Neutrophil (primary cell): ENCODE measurements at regions not wholly inside any gene's neighbourhood (a gene's known extent, or its start where the extent isn't known, plus 50 kb on each side); places are given as distances from the start of the nearest gene placed in this dataset.

Source experiments
- H3K27ac ChIP-seq: fragments of 200-600 bp; sonication (generic); 2 replicates; pipeline ENCODE4 v1.5.1; 2016; ENCODE audit warnings: mild to moderate bottlenecking, moderate library complexity
- H3K27me3 ChIP-seq: fragments of 200-600 bp; sonication (generic); 2 replicates; pipeline ENCODE4 v1.6.0; 2016; ENCODE audit warnings: mild to moderate bottlenecking
- H3K36me3 ChIP-seq: fragments of 200-600 bp; sonication (generic); 2 replicates; pipeline ENCODE4 v1.5.1; 2017
- H3K4me1 ChIP-seq, 2 experiments: fragments of 200-600 bp in 1 of 2; sonication (generic) in 1 of 2; 1 replicate in 1 of 2; 2 replicates in 1 of 2; pipeline versions ENCODE4 v1.5.1 to v1.6.1; 2013 to 2016; ENCODE audit warnings: low read depth in 1 of 2, low read length in 1 of 2, mild to moderate bottlenecking in 1 of 2, moderate library complexity in 1 of 2; ENCODE audit not compliant: control insufficient read depth in 1 of 2, insufficient read depth in 1 of 2
- H3K4me3 ChIP-seq, 2 experiments: fragments of 200-600 bp in 1 of 2; sonication (generic) in 1 of 2; 1 replicate in 1 of 2; 2 replicates in 1 of 2; pipeline ENCODE4 v1.5.1; 2013 to 2016; ENCODE audit warnings: low read depth in 1 of 2, low read length in 1 of 2, mild to moderate bottlenecking in 1 of 2, moderate library complexity in 1 of 2
- H3K9me3 ChIP-seq: fragments of 200-600 bp; sonication (generic); 2 replicates; pipeline ENCODE4 v1.5.1; 2016
- CTCF ChIP-seq: fragments of 200-600 bp; sonication (generic); IDR thresholded peaks from 2 replicates; pipeline ENCODE4 v1.5.1; 2016; ENCODE audit warnings: antibody characterized with exemption

DNA sequence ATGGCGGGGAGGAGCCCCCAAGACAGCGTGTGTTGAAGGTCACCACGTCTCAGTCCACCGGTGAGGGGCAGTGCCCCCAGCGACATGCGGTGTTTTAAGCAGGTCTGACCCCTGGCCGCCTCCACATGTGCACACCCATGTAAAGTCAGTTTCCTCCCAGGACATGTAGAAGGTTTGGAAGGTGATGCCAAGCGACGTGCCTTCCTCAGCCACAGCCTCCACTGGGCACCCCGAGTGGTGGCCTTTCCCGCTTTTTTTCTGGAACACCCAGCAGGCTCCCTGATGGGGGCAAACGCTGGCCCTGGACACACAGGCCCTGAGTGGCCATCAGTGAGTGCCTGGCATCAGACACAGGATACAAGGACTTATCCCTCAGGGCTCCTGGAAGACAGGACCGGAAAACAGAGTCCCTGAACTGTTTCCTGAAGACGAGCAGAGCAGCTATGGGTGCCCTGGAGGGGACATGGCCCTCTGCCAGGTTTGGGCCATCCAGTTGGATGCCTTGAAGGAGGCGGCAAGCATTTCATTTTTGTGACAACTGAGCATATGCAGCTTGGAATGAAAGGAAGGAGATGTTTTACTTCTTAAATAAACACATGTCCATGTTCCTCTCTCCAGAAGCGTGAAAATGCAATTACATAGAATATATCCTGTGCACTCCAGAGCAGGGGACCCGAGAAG is 275.8 kb upstream of the IRX2 start:
- no peak for TF ChIP-seq CTCF
- H3K36me3 ChIP-seq, result no peaks in the 10 kb centered on the region
- no peaks in the 10 kb centered on the region for H3K9me3 ChIP-seq
- no peaks in the 10 kb centered on the region for H3K27me3 ChIP-seq
- H3K4me3 ChIP-seq, result no peak overlapping the region
- H3K27ac ChIP-seq, result no peak overlapping the region
- H3K4me1 ChIP-seq, result no peaks in the 10 kb centered on the region

GRCh38 chr5:3026651-3027050 is 275.2 kb upstream of the IRX2 start:
- TF ChIP-seq CTCF, result no peak
- Histone ChIP-seq H3K36me3 (no peaks in the 10 kb centered on the region), H3K9me3 (no peaks in the 10 kb centered on the region), H3K4me3 (no peak overlapping the region), H3K4me1 (no peaks in the 10 kb centered on the region), H3K27ac (no peak overlapping the region), H3K27me3 (no peaks in the 10 kb centered on the region)

DNA sequence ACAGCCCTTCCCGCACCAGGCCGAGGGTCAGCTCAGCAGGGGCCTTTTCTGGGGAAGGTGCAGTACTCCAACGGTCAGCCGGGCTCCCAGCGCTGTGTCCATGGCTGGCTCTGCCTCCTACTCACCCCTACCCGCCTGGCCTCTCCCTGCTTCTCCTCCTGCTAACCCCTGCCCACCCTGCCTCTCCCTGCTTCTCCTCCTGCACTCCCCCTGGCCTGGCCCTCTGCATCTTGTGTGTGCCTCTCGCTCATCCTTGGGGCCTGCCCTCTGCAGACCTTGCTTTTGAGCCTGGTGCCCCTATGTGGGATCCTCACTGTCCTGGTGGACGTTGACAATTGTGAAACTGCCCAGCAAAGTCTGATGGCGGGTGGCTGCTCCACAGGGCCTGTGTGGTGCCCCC is 274.6 kb upstream of the IRX2 start:
- no peak overlapping the region for H3K27ac ChIP-seq
- H3K4me1 ChIP-seq, result no peaks in the 10 kb centered on the region
- no peaks in the 10 kb centered on the region for H3K9me3 ChIP-seq
- no peaks in the 10 kb centered on the region for H3K27me3 ChIP-seq
- TF ChIP-seq CTCF, result no peak
- H3K36me3 ChIP-seq, result no peaks in the 10 kb centered on the region
- no peak overlapping the region for H3K4me3 ChIP-seq

- H3K27me3 ChIP-seq, result no peaks in the 10 kb centered on the region
- H3K36me3 ChIP-seq, result no peaks in the 10 kb centered on the region
- TF ChIP-seq CTCF, result no peak
- no peaks in the 10 kb centered on the region for H3K4me1 ChIP-seq
- no peak overlapping the region for H3K4me3 ChIP-seq
- no peak overlapping the region for H3K27ac ChIP-seq
- H3K9me3 ChIP-seq, result no peaks in the 10 kb centered on the region
Observed at GRCh38 chr5:3025392-3025791, 273.9 kb upstream of the IRX2 start.

GRCh38 chr5:3024976-3025375 is 273.5 kb upstream of the IRX2 start:
- no peaks in the 10 kb centered on the region for H3K36me3 ChIP-seq
- H3K4me3 ChIP-seq, result no peak overlapping the region
- TF ChIP-seq CTCF, result no peak
- H3K4me1 ChIP-seq, result no peaks in the 10 kb centered on the region
- H3K9me3 ChIP-seq, result no peaks in the 10 kb centered on the region
- no peak overlapping the region for H3K27ac ChIP-seq
- H3K27me3 ChIP-seq, result no peaks in the 10 kb centered on the region
